Endometrium (tissue), 2 donors: ENCODE measurements at regions not wholly inside any gene's neighbourhood (a gene's known extent, or its start where the extent isn't known, plus 50 kb on each side); places are given as distances from the start of the nearest gene placed in this dataset.

ENCODE experiments used
- FAIRE-seq: peaks from 2 replicates; lab custom pipeline; 2012; peaks lifted over from hg19 to GRCh38; lab: Jason Lieb, UNC
- donor health status: control.
- donor health status: control.

DNA sequence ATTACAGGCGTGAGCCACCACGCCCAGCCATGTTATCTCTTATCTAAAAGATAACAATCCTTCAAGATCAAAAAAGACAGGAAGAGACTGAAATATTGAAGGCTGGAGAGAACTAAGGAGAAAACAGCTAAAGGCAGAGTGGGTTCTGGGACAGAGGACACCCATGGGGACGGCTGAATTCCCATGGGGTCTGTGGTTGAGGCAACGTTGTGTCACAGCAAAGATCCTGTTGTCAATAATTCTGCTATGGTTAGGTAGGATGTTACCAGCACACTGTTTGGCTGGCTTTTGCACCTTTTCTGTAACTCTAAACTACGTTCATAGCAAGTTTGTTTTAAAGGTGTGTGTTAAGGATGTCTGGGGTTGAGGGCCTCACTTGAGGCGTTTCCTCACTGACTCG, 137.7 kb upstream of the APCDD1 start:
- no peak for FAIRE-seq

DNA sequence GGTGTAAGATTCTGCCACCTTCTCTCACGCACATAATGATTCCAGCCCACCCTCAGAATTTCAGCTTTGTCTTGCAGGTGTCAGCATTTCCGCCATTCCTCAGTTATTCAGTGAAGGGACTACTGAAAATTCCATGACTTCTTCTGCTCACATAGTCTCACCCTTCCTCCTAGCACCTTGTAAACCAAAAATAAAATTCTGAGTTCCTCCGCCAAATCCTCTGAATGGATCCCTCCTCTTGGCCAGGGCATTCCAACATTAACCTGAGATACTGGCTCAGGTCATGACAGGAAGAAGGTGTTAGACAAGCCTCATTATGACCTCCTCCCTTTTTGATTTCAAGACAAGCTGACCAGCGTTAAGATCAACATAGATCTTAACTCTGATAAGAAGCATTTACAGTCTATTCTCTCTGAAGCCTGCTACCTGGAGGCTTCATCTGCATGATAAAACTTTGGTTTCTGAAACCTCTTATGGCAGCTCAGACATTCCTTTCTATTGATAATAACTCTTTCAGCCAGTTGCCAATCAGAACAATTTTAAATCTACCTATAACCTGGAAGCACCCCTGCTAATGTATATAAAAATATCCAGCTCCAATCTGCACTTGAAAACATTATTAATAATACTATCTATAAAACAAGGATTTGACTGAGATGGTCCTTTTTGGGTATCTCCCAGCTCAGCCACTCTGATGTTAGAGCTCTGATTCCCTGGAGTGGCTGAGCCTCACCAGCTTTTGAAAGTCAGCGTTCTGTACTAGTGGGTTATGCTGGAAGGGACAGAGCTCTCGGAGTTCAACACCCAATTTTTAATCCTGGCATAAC, 136.4 kb upstream of the APCDD1 start:
- no peak for FAIRE-seq

DNA sequence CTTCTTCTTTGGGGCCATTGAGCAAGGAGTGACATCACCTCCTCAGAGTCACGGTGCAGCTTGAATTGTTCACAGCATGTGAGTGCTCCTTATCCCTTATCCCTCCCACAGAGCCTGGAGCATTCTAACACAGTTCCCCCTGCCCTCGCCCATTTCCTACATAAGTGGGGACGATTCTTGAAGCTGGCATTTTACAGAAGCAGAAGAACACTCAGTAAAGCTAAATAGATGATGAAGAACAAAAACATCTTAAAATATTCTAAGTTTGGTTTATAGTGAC, 135.8 kb upstream of the APCDD1 start:
- no peak for FAIRE-seq

- FAIRE-seq, result no peak
Measured at GRCh38 chr18:10319026-10319425, 135.4 kb upstream of the APCDD1 start.

DNA sequence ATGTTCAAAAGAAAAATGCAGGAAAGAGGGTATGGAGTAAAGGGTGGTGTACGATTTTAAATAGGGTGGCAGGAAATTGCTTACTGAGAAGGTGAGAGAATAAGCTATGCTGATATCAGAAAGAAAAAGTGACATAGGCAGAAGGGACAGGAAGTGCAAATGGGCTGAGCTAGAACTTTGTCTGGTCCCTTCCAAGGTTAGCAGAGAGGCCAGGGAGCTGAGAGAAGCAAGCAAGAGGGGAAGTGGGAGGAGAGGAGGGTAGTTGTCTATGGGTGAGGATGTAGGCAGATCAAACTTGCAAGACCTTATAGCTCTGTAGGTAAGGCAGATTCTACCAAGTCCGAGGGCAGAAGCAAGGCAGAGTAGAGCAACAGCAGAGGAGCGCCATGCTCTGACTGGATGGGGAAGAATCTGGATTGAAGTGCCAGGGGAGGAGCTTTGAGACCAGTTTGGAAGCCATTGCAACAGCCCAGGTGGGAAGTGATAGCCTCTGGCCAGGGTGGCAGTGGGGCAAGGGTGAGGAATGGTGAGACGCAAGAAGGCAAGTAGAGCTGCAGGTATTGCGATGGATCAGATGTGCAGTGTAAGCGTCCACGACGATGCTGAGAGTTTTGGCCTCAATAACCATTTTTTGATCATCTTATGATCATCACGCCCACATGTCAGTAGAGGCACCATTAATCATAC, 134.4 kb upstream of the APCDD1 start:
- FAIRE-seq, result no peak

GRCh38 chr18:10320791-10321190, 133.6 kb upstream of the APCDD1 start:
- no peak for FAIRE-seq

- no peak for FAIRE-seq
Measured at GRCh38 chr18:10321576-10321975, 132.9 kb upstream of the APCDD1 start.

DNA sequence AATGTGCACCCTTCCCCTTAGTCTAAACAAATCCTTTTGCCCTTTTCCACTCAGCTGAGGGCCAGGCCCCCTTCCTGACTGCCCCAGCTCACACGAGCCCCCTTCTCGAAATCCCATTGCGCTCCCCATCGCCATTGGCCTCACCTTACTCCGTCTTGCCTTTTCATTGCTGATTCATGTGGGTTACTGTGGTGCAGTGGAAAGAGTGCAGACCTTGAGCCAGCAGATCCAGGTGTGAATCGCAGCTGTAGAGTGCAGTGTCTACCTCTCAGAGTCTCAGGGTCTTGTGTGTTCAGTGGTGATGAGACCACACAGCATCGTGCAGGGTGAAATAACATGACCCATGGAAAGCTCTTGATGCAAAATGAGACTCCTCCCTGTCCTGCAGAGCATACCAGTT, 132.4 kb upstream of the APCDD1 start:
- FAIRE-seq, result no peak

DNA sequence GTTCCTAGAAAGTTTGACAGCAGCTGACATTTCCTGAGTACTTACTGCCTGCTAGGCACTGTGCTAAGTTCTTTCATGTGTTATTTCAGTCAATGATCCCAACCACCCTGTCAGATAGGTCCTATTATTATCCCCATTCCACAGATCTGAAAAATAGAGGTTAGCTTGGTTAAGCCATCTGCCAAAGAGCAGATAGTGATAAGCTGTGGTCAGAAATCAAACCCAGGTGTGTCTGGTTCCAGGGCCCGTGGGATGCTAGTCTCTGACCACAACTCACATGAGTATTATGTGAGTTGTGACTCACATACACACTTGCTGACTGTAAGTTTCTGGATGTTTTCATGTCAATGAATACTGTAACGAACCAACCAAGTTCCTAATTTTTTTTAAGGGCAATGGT, 132.0 kb upstream of the APCDD1 start:
- no peak for FAIRE-seq

GRCh38 chr18:10329101-10329500, 125.3 kb upstream of the APCDD1 start:
- FAIRE-seq, result no peak

DNA sequence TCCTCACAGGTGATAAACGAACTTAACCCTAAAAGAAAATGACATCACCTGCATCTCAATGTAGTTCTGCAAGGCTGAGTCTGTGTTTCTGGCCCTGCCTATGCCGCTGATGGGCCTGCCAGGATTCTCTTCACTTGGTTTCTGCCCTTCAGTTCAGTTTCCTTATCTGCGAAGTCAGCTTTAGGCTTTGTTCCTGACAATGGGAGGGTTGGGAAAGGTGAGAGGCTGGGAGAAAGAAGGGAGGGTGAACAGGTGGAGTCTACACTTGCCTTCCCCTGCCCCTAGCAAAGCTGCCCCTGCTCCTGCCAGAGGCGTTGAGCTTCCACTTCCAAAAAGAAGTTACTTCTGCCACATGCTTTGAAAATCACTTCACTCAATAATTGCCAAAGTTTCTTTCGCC, 124.0 kb upstream of the APCDD1 start:
- FAIRE-seq, result no peak

GRCh38 chr18:10332452-10332851, 122.0 kb upstream of the APCDD1 start:
- FAIRE-seq, result no peak

DNA sequence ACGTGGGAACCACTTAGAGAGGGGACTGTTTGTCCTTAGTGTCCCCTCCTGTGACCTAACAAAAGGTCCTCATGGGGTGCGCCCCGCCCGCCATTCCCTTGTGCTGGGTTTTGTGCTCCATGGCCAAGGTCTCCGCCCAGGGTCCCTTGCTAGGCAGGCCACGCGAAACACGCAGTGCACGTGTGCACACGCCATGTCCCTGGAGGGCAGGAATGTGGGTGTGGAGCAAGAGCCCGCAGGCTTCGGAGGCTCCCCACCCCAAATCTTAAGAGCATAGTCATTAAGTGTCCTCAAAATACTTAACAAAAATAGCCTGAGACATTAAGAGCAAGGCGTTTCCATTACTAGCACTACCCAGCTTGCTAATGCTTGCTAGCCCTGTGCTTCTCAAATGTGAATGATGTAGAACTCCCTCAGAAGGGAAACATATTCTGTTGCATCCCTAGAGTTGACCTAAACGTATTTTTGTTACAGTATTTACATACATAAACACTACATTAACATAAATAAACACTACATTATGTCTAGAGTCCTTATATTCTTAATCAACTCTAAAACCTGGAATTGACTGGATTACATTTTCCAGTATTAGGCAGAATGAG, 117.6 kb upstream of the APCDD1 start:
- FAIRE-seq, result no peak

DNA sequence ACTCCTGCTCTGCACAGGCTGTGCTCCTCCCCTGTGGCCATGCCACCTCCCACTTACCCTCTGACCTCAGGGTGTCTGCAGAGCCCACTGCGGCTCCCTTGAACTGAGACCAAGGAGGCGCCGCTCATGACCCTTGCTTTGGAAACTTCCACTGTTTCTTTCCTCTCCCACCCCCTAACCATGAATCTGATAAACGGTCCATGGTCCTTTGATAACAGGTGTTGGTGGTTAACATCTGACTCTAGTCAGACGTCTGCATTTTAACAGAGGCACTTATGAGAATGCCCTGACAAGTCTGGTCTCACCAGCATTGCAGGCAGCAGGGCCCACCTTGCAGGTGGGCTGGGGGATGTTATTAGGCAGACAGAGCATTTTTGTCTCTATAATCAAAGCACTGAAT, 113.6 kb upstream of the APCDD1 start:
- FAIRE-seq, result no peak

- no peak for FAIRE-seq
Measured at GRCh38 chr18:10343778-10344177, 110.7 kb upstream of the APCDD1 start.

GRCh38 chr18:10346749-10347415, 107.6 kb upstream of the APCDD1 start:
- FAIRE-seq, result no peak

DNA sequence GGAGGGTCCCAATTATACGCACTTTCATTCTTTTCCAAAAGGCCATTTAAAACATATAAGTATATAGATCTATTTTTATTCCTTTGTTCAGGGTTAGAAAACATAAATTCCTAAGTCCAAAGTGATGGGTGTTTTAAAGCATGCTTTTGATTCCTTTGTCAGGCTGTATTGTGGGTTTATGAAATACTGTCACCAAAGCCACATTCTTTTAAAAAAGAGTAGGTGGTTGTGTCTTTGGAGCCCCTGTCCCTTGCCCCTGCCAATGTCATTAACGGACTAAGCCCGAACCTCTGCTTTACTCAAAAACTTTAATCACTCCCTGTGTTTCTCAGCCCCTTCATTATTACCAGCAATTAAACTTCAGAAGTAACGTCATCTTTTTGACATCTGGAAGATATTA, 104.9 kb upstream of the APCDD1 start:
- peak; percentile 54 for FAIRE-seq

DNA sequence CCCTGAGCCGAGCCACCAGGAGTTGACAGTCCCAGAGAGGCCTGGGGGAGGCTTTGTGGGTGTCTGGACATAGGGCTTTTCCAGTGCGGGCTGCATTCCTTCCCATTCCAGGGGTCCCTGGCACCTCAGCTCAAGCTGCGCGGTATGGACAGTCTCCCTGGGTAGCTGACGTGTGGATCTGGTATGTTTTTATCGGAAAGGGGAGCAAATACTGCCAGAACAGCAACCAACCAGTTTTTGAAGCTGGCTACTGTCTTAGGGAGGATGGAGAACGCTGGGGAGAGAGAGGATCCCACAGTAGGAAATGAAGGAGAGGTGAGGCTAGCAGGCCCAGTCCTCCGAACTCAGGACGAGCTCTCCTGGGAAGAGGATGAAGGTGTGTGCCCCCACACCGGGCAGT, 103.8 kb upstream of the APCDD1 start:
- FAIRE-seq, result no peak

- no peak for FAIRE-seq
Measured at GRCh38 chr18:10351219-10351818, 103.1 kb upstream of the APCDD1 start.

GRCh38 chr18:10351858-10352257, 102.6 kb upstream of the APCDD1 start:
- FAIRE-seq, result no peak

DNA sequence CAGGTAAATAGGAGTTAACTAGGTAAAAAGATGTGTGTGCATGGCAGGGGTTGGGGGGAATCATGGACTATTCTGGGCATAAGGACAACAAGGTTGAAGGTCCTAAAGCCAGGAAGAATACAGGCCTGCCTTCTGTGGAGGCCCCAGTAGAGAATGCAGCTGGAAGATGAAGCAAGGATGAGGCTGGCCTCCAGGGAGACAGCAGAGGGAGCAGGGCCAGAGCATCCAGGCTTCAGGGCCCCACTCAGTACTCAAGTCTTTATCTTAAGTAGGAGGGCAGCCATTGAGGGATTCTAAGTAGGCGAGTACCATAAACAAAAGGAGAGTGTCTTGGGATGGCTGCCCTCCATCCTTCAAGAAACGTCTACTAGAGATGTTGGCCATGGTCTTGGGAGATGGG, 101.8 kb upstream of the APCDD1 start:
- no peak for FAIRE-seq

GRCh38 chr18:10353791-10354190, 100.6 kb upstream of the APCDD1 start:
- FAIRE-seq, result no peak
